Stomach (tissue), 4 donors: ENCODE measurements at regions not wholly inside any gene's neighbourhood (a gene's known extent, or its start where the extent isn't known, plus 50 kb on each side); places are given as distances from the start of the nearest gene placed in this dataset.

Experiments
- CTCF ChIP-seq, 7 experiments: fragments of 450-650 bp in 4 of 7; fragments of 200-600 bp in 3 of 7; sonication (generic) in 3 of 7; IDR thresholded peaks; one replicate each; pipeline ENCODE4 v1.5.1; 2016 to 2019; ENCODE audit warnings: antibody characterized with exemption in 7 of 7, control low read depth in 2 of 7, mild to moderate bottlenecking in 1 of 7
- EP300 ChIP-seq: sonication (generic); formaldehyde crosslinking; IDR thresholded peaks from one replicate; pipeline ENCODE4 v1.6.1; 2017; ENCODE audit warnings: antibody characterized with exemption
- POLR2A ChIP-seq, 4 donors: fragments of 450-650 bp; IDR thresholded peaks; one replicate each; pipeline ENCODE4 v1.6.1; 2016; ENCODE audit warnings: antibody characterized with exemption in 4 of 4, control low read depth in 2 of 4, mild to moderate bottlenecking in 1 of 4, moderate library complexity in 1 of 4
- POLR2AphosphoS5 ChIP-seq, 3 donors: sonication (generic); formaldehyde crosslinking; IDR thresholded peaks; one replicate each; pipeline ENCODE4 v1.6.1; 2016; ENCODE audit warnings: antibody characterized with exemption in 3 of 3

DNA sequence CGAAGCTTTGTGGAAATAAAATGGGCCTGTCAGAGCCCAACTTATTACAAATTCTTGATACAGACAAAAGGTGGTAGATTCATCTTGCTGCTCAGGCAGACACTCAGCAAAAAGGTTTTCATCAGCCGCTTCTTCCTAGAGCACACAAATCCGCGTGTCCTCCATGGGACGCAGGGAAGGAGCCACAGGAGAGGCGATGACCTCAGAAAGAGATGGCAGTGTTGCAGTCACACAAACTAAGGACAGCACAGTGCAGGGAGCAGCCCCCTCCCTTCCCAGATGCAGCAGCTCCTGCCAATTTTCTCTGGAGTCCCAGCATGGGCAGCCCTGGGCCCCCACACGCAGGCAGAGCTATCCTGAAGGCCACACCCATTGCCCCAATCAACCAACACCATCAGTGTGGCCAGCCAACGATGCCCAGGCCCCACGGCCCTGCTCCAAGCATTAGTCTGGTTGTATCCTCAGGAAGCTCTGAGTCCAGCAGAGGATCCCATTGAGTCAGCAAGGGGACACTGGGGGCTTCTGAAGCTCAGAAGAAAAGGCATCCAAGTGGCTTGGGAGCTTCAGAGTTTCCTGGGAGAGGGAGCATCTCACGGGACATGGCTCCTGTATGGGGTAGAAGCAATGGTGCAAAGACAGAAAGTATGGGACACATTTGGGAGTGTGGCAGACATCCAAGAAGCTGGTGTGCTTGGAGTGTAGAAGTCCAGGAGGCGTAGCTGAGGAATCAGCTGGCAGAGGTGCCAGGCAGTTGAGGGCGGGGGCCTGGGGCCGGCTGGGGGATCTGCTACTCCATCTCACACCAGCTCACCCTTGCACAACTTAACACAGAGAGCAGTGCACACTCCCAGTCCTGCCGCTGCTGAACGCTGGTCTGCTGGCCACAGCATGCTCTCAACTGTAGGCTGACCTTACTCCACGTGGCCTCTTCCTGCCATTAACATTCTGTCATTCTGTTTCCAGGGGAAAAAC lies 142.1 kb upstream of the CST7 start:
- TF ChIP-seq CTCF (IDR thresholded peaks at IDR 0.05) (no peak), EP300 (no peak), POLR2A (IDR thresholded peaks at IDR 0.05) (no peak), POLR2AphosphoS5 (IDR thresholded peaks at IDR 0.05) (no peak)
